Body of pancreas (tissue), 4 donors: ENCODE measurements at regions not wholly inside any gene's neighbourhood (a gene's known extent, or its start where the extent isn't known, plus 50 kb on each side); places are given as distances from the start of the nearest gene placed in this dataset.

ENCODE experiments used
- ATAC-seq: fragments of 150-250 bp; one replicate; pipeline ENCODE4 v1.9.1; 2016
- DNase-seq, 4 donors: peaks; one replicate each; pipeline ENCODE4 v3.0.0-alpha.2; 2019
- H3K27ac ChIP-seq, 4 donors: fragments of 200-600 bp; sonication (generic); 1 replicate in 3 of 4; 2 replicates in 1 of 4; pipeline versions ENCODE4 v1.5.1 to v1.6.1; 2016 to 2019; ENCODE audit warnings: mild to moderate bottlenecking in 1 of 4, mixed read lengths in 1 of 4, moderate library complexity in 1 of 4
- H3K27me3 ChIP-seq, 2 donors: fragments of 200-600 bp; sonication (generic); one replicate each; pipeline ENCODE4 v1.6.0; 2016; ENCODE audit warnings: mild to moderate bottlenecking in 1 of 2
- H3K36me3 ChIP-seq, 2 donors: fragments of 200-600 bp; sonication (generic); replicated peaks in 1 of 2; 2 replicates each; pipeline ENCODE4 v1.5.1; 2016; ENCODE audit warnings: low read depth in 2 of 2; ENCODE audit not compliant: insufficient read depth in 1 of 2
- H3K4me1 ChIP-seq: fragments of 200-600 bp; sonication (generic); one replicate; pipeline ENCODE4 v1.6.0; 2016
- H3K4me3 ChIP-seq, 2 donors: fragments of 200-600 bp; sonication (generic); 1 replicate in 1 of 2; 2 replicates in 1 of 2; pipeline ENCODE4 v1.5.1; 2016 to 2019
- H3K9me3 ChIP-seq, 3 donors: fragments of 200-600 bp; sonication (generic); 1 replicate in 2 of 3; 2 replicates in 1 of 3; pipeline ENCODE4 v1.5.1; 2016
- POLR2A ChIP-seq, 3 donors: fragments of 450-650 bp; IDR thresholded peaks; one replicate each; pipeline ENCODE4 v1.6.1; 2016; ENCODE audit warnings: antibody characterized with exemption in 3 of 3, mild to moderate bottlenecking in 2 of 3
- WGBS, 2 donors: methylation state at CpG; one replicate each; pipeline ENCODE4 v1.1.5; 2017; 5-methylcytosine and 5-hydroxymethylcytosine counted together
- intact Hi-C: fragments of 100-400 bp; cut with DNase I; formaldehyde crosslinking; loops from one replicate; pipeline ENCODE4 v1.15.1; 2023
- TF ChIP-seq, protein P1 (sequence below), 7 experiments: fragments of 450-650 bp in 4 of 7; fragments of 200-600 bp in 3 of 7; sonication (generic) in 3 of 7; IDR thresholded peaks; one replicate each; pipeline ENCODE4 v1.5.1; 2016 to 2019; ENCODE audit warnings: antibody characterized with exemption in 7 of 7

DNA sequence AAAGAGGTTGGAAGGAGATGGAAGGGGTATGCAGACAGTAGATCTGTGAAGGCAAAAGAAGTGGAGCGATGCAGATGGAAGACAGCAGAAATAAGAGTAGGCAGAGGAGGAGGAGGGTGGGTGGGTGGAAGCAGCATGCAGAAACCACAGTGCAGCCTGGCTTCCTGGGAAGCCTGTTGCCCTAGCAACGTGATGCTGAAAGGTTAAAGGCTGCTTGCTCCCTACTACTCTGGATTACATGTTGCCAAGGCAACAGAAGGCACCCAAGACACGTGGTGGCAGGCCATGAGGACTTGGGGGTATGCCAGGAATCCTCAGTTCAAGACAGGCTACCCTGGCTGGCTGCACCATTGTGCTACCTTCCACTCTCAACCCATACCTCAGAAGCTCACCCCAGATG lies 129.6 kb downstream of the GRIN2B start:
- H3K27ac ChIP-seq = no peak overlapping the region
- no peaks in the 10 kb centered on the region for H3K9me3 ChIP-seq
- no peaks in the 10 kb centered on the region for H3K36me3 ChIP-seq
- no peaks in the 10 kb centered on the region for H3K27me3 ChIP-seq
- no peak overlapping the region for H3K4me3 ChIP-seq
- DNase-seq (no peak), ATAC-seq (no peak)
- no peaks in the 10 kb centered on the region for H3K4me1 ChIP-seq
- TF ChIP-seq, protein P1, sequence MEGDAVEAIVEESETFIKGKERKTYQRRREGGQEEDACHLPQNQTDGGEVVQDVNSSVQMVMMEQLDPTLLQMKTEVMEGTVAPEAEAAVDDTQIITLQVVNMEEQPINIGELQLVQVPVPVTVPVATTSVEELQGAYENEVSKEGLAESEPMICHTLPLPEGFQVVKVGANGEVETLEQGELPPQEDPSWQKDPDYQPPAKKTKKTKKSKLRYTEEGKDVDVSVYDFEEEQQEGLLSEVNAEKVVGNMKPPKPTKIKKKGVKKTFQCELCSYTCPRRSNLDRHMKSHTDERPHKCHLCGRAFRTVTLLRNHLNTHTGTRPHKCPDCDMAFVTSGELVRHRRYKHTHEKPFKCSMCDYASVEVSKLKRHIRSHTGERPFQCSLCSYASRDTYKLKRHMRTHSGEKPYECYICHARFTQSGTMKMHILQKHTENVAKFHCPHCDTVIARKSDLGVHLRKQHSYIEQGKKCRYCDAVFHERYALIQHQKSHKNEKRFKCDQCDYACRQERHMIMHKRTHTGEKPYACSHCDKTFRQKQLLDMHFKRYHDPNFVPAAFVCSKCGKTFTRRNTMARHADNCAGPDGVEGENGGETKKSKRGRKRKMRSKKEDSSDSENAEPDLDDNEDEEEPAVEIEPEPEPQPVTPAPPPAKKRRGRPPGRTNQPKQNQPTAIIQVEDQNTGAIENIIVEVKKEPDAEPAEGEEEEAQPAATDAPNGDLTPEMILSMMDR (IDR thresholded peaks at IDR 0.05) = no peak
- TF ChIP-seq POLR2A (IDR thresholded peaks at IDR 0.05) = no peak
- intact Hi-C loops = no loop called here
- WGBS, 2 donors = 22 to 28% methylated on average over 3 of the region's 3 CpGs

DNA sequence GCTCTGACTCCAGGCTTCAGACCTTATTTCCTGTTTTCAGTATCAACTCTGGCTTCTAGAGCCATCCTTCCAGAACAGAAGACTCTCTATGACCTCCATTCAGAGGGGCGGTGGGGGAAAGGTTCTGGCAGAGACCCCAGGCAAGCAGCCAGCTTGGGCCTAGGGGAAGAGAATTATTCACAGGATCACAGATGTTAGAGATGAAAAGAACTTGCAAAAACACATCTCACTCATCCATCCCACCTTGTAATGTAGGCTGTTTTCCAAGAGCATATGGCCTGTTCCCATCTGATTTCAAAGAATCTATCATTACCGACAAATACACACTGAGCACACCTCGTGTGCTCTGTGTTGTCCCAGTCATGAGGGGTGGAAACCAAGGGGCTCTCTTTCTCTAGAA lies 131.9 kb downstream of the GRIN2B start:
- no peak overlapping the region for H3K4me3 ChIP-seq
- no peak for ATAC-seq
- no peaks in the 10 kb centered on the region for H3K27me3 ChIP-seq
- DNase-seq = no peak
- WGBS, 2 donors = 51 to 53% methylated on average over 3 of the region's 3 CpGs
- intact Hi-C loops = no loop called here
- TF ChIP-seq POLR2A (IDR thresholded peaks at IDR 0.05) = no peak
- H3K36me3 ChIP-seq = no peaks in the 10 kb centered on the region
- no peaks in the 10 kb centered on the region for H3K9me3 ChIP-seq
- no peak overlapping the region for H3K27ac ChIP-seq
- H3K4me1 ChIP-seq = no peaks in the 10 kb centered on the region

DNA sequence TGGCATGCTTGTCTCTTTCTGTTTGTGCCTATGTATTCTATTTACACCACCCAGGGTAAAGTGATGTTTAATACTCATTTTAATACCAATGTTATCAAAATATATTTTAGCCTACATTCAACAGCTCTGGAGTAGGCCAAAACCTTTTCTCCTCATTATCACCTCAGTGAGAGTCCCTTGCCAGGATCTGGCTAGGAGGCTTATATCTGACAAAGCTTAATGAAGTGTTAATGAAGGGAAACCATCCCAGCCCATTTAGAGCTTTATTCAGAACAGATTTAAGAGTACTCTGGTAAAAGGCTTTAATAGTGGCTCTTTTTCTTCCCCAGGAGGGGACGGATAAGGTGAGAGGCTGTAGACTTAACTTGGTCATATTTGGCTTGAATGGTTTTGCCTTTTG lies 137.6 kb downstream of the GRIN2B start:
- no peak for TF ChIP-seq POLR2A (IDR thresholded peaks at IDR 0.05)
- TF ChIP-seq, protein P1 (IDR thresholded peaks at IDR 0.05) = no peak

DNA sequence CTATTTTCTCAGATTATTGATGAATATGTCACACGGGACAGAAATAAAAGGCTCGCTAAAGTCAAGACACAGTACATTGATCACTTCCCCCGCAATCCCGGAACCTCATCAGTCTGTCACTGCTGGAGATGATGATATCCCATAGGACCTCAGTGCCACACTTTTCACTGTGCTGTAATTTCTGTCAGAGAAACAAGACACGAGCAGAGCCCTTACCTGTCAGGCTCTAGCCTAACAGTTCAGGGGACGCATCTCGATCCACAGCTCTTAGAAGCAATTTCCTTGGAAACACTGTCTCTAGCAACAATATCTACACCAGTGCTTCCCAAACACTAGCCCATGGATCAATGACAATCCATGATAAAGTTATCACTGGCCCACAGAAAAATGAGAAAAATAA lies 140.0 kb downstream of the GRIN2B start:
- no peak overlapping the region for H3K27ac ChIP-seq
- H3K9me3 ChIP-seq = no peaks in the 10 kb centered on the region
- no peaks in the 10 kb centered on the region for H3K36me3 ChIP-seq
- DNase-seq = no peak
- 58 to 62% methylated on average over 7 of the region's 7 CpGs for WGBS, 2 donors
- ATAC-seq = no peak
- TF ChIP-seq, protein P1 (IDR thresholded peaks at IDR 0.05) = no peak
- TF ChIP-seq POLR2A (IDR thresholded peaks at IDR 0.05) = no peak
- no peak overlapping the region for H3K4me3 ChIP-seq
- no peaks in the 10 kb centered on the region for H3K27me3 ChIP-seq
- H3K4me1 ChIP-seq = no peaks in the 10 kb centered on the region
- intact Hi-C loops = no loop called here

More for the DNA sequence above, 137.6 kb downstream of the GRIN2B start:
- no peaks in the 10 kb centered on the region for H3K27me3 ChIP-seq
- H3K36me3 ChIP-seq = no peaks in the 10 kb centered on the region
- no peak overlapping the region for H3K4me3 ChIP-seq
- WGBS, 2 donors = 84 to 93% methylated on average over 1 of the region's 1 CpG
- ATAC-seq = no peak
- DNase-seq = no peak
- no peaks in the 10 kb centered on the region for H3K9me3 ChIP-seq
- H3K4me1 ChIP-seq = no peaks in the 10 kb centered on the region
- H3K27ac ChIP-seq = no peak overlapping the region
- intact Hi-C loops = no loop called here

DNA sequence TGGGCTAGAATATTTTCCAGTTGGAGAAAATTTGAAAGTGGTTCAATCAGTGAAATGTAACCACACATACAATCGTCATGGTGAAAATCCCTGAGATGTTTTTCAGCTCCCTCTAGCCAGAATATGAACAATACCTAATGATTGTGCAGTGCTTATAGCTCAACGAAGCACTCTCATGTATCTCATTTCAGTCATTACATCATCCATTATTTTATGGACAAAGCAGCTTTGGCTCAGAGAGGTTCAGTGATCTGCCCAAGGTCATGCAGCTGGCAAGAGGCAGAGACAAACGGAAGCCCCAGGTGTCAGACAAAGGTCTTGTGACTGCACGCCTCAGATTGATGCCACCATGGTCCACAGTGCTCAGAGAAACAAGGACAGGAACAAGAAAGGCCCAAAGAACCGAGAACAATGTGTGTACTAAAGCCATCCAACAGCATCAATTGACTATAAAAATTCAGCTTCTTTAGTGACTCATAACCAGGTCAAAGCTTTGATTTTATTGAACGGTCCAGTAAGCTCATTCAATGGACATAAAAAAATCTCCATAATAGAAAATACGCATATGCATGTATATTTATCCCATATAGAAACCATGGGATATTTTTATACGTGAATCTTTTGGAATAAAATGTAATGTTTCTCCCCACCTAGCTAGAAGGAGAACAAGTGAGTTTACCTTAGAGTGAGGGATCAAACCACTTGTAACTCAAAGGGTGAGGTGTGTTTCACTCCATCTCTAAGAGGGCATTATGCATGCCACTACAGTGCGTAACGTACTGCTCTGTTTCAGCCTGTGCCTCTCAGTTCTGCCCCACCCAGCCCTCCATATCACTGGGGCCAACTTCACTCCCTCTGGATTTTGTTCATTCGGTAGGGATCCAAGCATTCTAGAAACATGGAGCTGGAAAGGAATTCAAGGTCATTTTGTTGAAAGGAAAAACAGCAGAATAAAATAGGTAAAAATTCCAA lies 141.8 kb downstream of the GRIN2B start:
- H3K9me3 ChIP-seq = no peaks in the 10 kb centered on the region
- no peak overlapping the region for H3K27ac ChIP-seq
- no peaks in the 10 kb centered on the region for H3K36me3 ChIP-seq
- TF ChIP-seq POLR2A (IDR thresholded peaks at IDR 0.05) = no peak
- TF ChIP-seq, protein P1 (IDR thresholded peaks at IDR 0.05) = no peak
- no peaks in the 10 kb centered on the region for H3K4me1 ChIP-seq
- H3K27me3 ChIP-seq = no peaks in the 10 kb centered on the region
- no peak overlapping the region for H3K4me3 ChIP-seq
- ATAC-seq (no peak), DNase-seq (no peak)
- intact Hi-C loops = no loop called here
- WGBS, 2 donors = 65 to 72% methylated on average over 11 of the region's 11 CpGs
